Esophagus muscularis mucosa (tissue), 4 donors: ENCODE measurements at regions not wholly inside any gene's neighbourhood (a gene's known extent, or its start where the extent isn't known, plus 50 kb on each side); places are given as distances from the start of the nearest gene placed in this dataset.

Experiments
- DNase-seq: peaks from one replicate; pipeline ENCODE4 v3.0.0-alpha.2; 2017; ENCODE audit errors: extremely low spot score
- H3K27ac ChIP-seq, 4 donors: fragments of 200-600 bp; sonication (generic); replicated peaks in 1 of 4; 1 replicate in 3 of 4; 2 replicates in 1 of 4; pipeline ENCODE4 v1.5.1; 2016 to 2019; ENCODE audit warnings: mild to moderate bottlenecking in 1 of 4
- H3K27me3 ChIP-seq, 4 donors: fragments of 200-600 bp; sonication (generic); one replicate each; pipeline versions ENCODE4 v1.5.1 to v1.6.0; 2016 to 2019
- H3K36me3 ChIP-seq, 4 donors: fragments of 200-600 bp; sonication (generic); one replicate each; pipeline ENCODE4 v1.5.1; 2016 to 2019
- H3K4me1 ChIP-seq, 4 donors: fragments of 200-600 bp; sonication (generic); one replicate each; pipeline ENCODE4 v1.5.1; 2016 to 2019
- H3K4me3 ChIP-seq, 4 donors: fragments of 200-600 bp; sonication (generic); 1 replicate in 2 of 4; 2 replicates in 2 of 4; pipeline ENCODE4 v1.5.1; 2016 to 2019; ENCODE audit warnings: mild to moderate bottlenecking in 4 of 4, moderate library complexity in 1 of 4
- H3K9me3 ChIP-seq, 4 donors: fragments of 200-600 bp; sonication (generic); 1 replicate in 3 of 4; 2 replicates in 1 of 4; pipeline ENCODE4 v1.5.1; 2016 to 2019
- EP300 ChIP-seq: sonication (generic); formaldehyde crosslinking; IDR thresholded peaks from one replicate; pipeline ENCODE4 v1.6.1; 2017; ENCODE audit warnings: antibody characterized with exemption
- POLR2A ChIP-seq: fragments of 450-650 bp; IDR thresholded peaks from one replicate; pipeline ENCODE4 v1.6.1; 2017; ENCODE audit warnings: antibody characterized with exemption, moderate library complexity, mild to moderate bottlenecking, low read depth
- POLR2AphosphoS5 ChIP-seq, 2 donors: sonication (generic); formaldehyde crosslinking; IDR thresholded peaks; one replicate each; pipeline ENCODE4 v1.6.1; 2017; ENCODE audit warnings: antibody characterized with exemption in 2 of 2
- WGBS: methylation state at CpG from one replicate; pipeline ENCODE4 v1.1.5; 2018; 5-methylcytosine and 5-hydroxymethylcytosine counted together
- intact Hi-C: fragments of 100-400 bp; cut with DNase I; formaldehyde crosslinking; loops from one replicate; pipeline ENCODE4 v1.15.1; 2023
- TF ChIP-seq, protein P1 (sequence below), 3 experiments: fragments of 200-600 bp in 2 of 3; fragments of 450-650 bp in 1 of 3; sonication (generic) in 2 of 3; IDR thresholded peaks; one replicate each; pipeline ENCODE4 v1.5.1; 2017 to 2019; ENCODE audit warnings: antibody characterized with exemption in 3 of 3, mild to moderate bottlenecking in 2 of 3, moderate library complexity in 1 of 3

DNA sequence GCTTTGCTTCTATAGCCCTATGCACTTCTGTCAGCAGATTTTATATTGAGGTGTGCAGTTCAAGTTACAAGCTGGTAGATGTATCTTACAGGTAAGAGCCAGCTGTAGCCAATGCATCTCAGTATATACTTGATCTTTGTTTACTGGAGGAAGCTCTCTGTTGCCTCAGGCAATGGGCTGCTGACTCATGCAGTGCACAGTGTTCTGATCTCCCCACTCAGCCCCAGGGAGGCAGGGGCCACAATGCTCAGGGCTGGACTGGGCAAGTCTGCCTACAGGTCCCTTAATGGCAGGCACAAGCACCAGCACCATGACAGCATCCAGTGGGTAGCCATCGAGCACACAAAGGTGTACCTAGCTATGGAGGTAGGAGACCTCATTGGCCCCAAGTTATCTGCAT is 178.8 kb upstream of the CDH10 start:
- TF ChIP-seq, protein P1, sequence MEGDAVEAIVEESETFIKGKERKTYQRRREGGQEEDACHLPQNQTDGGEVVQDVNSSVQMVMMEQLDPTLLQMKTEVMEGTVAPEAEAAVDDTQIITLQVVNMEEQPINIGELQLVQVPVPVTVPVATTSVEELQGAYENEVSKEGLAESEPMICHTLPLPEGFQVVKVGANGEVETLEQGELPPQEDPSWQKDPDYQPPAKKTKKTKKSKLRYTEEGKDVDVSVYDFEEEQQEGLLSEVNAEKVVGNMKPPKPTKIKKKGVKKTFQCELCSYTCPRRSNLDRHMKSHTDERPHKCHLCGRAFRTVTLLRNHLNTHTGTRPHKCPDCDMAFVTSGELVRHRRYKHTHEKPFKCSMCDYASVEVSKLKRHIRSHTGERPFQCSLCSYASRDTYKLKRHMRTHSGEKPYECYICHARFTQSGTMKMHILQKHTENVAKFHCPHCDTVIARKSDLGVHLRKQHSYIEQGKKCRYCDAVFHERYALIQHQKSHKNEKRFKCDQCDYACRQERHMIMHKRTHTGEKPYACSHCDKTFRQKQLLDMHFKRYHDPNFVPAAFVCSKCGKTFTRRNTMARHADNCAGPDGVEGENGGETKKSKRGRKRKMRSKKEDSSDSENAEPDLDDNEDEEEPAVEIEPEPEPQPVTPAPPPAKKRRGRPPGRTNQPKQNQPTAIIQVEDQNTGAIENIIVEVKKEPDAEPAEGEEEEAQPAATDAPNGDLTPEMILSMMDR (IDR thresholded peaks at IDR 0.05), result no peak
- no peak for TF ChIP-seq EP300
- no peak for TF ChIP-seq POLR2AphosphoS5 (IDR thresholded peaks at IDR 0.05)
- no peak for TF ChIP-seq POLR2A
- no peak overlapping the region for H3K4me3 ChIP-seq
- intact Hi-C loops, result no loop called here
- no peaks in the 10 kb centered on the region for H3K27me3 ChIP-seq
- H3K9me3 ChIP-seq, result no peaks in the 10 kb centered on the region
- no peaks in the 10 kb centered on the region for H3K4me1 ChIP-seq
- 100% methylated on average over 1 of the region's 1 CpG for WGBS
- DNase-seq, result no peak
- no peaks in the 10 kb centered on the region for H3K36me3 ChIP-seq
- H3K27ac ChIP-seq, result no peak overlapping the region

DNA sequence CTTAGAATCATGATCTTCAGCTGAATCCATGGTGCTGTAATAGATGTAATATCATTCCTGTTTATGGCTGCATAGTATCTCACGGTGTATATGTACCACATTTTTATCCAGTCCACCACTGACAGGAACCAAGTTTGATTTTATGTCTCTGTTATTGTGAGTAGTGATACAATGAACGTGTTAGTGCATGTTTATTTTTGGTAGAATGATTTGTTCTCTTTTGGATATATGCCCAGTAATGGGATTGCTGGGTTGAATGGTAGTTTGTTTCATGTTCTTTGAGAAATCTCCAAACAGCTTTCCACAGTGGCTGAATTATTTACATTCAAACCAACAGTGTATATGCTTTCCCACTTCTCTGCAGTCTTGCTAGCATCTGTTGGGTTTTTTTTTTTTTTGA is 175.1 kb upstream of the CDH10 start:
- no peak for DNase-seq
- no peaks in the 10 kb centered on the region for H3K36me3 ChIP-seq
- no peak overlapping the region for H3K4me3 ChIP-seq
- TF ChIP-seq EP300, result no peak
- TF ChIP-seq, protein P1 (IDR thresholded peaks at IDR 0.05), result no peak
- no peak for TF ChIP-seq POLR2AphosphoS5 (IDR thresholded peaks at IDR 0.05)
- no peak overlapping the region for H3K27ac ChIP-seq
- H3K9me3 ChIP-seq, result no peaks in the 10 kb centered on the region
- intact Hi-C loops, result no loop called here
- no peaks in the 10 kb centered on the region for H3K27me3 ChIP-seq
- H3K4me1 ChIP-seq, result no peaks in the 10 kb centered on the region
- WGBS, result 44% methylated on average over 2 of the region's 2 CpGs

DNA sequence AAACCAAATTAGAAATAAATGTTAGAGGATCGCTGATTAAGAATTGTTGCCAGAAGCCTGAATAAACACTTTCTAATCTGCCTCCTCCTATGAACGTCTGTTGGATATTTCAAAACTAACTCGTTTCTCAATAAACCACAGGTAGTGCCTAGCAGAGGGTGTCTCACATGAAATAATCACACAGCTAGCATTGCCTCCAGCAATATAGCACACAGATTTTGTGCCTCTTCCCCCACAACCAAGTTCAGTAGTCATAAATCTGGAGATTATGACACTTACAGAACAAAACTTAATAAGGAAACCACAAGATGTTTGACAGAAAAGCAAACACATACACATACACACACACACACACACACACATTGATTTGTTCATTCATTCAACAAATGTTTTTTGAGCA is 173.2 kb upstream of the CDH10 start:
- TF ChIP-seq POLR2AphosphoS5 (IDR thresholded peaks at IDR 0.05), result no peak
- TF ChIP-seq POLR2A, result no peak
- TF ChIP-seq, protein P1 (IDR thresholded peaks at IDR 0.05), result no peak
- no peak for TF ChIP-seq EP300
- WGBS, result 67% methylated on average over 3 of the region's 3 CpGs

DNA sequence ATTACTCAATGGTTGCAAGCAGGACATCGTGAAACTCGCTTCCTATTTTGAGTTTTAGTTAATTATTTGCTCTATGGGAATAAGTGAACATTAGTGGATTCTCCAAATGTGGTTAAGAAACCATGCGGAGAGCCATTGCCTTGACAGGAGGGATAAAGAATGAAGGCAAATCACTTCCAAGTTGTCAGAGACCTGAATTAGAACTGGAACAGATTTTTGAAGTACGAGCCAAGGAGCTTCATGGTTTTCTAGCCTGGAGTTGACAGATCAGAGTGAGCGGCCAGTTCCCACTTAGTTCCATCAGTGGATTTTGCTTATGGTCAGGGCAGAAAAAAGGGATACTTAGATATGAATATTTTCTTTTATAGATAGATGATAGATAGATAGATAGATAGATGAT is 171.4 kb upstream of the CDH10 start:
- Histone ChIP-seq H3K27ac (no peak overlapping the region), H3K9me3 (no peaks in the 10 kb centered on the region), H3K27me3 (no peaks in the 10 kb centered on the region), H3K36me3 (no peaks in the 10 kb centered on the region), H3K4me1 (no peaks in the 10 kb centered on the region), H3K4me3 (no peak overlapping the region)
- intact Hi-C loops, result no loop called here
- 51% methylated on average over 5 of the region's 5 CpGs for WGBS
- DNase-seq, result no peak
- TF ChIP-seq, protein P1 (IDR thresholded peaks at IDR 0.05), result no peak
- TF ChIP-seq EP300 (no peak), POLR2A (no peak), POLR2AphosphoS5 (IDR thresholded peaks at IDR 0.05) (no peak)

More for the DNA sequence above, 173.2 kb upstream of the CDH10 start:
- no peaks in the 10 kb centered on the region for H3K9me3 ChIP-seq
- no peak overlapping the region for H3K27ac ChIP-seq
- H3K4me1 ChIP-seq, result no peaks in the 10 kb centered on the region
- H3K27me3 ChIP-seq, result no peaks in the 10 kb centered on the region
- intact Hi-C loops, result no loop called here
- no peaks in the 10 kb centered on the region for H3K36me3 ChIP-seq
- DNase-seq, result no peak
- H3K4me3 ChIP-seq, result no peak overlapping the region

DNA sequence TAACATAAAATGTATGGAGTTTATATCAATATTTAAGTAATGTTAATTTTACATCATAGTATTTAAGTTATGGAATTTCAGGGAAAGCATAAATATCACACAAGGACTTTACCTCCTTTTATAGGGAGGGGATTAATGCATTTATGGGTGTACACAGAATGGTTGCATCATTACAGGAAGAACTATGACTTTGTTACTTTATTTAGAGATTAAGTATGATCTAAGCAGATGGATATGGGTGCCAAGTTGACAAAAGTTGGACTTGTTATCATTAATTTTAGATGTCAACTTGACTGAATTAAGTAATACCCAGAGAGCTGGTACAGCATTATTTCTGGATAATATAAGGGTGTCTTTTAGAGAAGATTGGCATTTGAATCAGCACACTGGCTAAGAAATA is 160.5 kb upstream of the CDH10 start:
- no peak for TF ChIP-seq POLR2A
- TF ChIP-seq, protein P1 (IDR thresholded peaks at IDR 0.05), result no peak
- TF ChIP-seq EP300, result no peak
- TF ChIP-seq POLR2AphosphoS5 (IDR thresholded peaks at IDR 0.05), result no peak
- Histone ChIP-seq H3K4me1 (no peaks in the 10 kb centered on the region), H3K27me3 (no peaks in the 10 kb centered on the region), H3K27ac (no peak overlapping the region), H3K9me3 (no peaks in the 10 kb centered on the region), H3K4me3 (no peak overlapping the region), H3K36me3 (no peaks in the 10 kb centered on the region)
- no peak for DNase-seq
- intact Hi-C loops, result no loop called here
